Stimulated activated CD8-positive, alpha-beta memory T cell treated with anti-CD3 and anti-CD28 coated beads, Interleukin-15, amount 100 ng/mL, for 48 hours (primary cell): ENCODE measurements at regions not wholly inside any gene's neighbourhood (a gene's known extent, or its start where the extent isn't known, plus 50 kb on each side); places are given as distances from the start of the nearest gene placed in this dataset.

ENCODE experiments used
- DNase-seq, 2 donors: peaks; one replicate each; pipeline ENCODE4 v3.0.0-alpha.2; 2020; ENCODE audit warnings: low read depth in 2 of 2

DNA sequence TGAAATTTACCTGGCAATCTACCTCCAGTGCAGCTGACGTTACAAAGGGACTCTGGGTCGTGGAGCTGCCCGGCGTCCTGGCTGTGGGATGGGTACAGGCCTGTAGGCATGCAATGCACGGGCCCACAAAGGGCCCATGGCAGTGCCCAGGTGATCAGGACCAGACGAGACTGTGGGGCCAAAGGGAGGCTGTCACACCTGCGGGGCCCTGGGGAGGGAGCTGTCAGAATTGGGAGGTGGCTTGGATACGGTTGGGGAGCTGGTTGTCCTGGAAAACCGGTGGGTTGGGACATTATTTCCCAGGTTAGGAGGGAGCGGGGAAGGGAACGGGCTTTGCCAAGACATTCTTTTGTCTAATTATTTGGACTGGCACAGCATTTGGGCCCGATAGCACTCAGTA, 958.5 kb downstream of the BRD1 start:
- DNase-seq: no peak

DNA sequence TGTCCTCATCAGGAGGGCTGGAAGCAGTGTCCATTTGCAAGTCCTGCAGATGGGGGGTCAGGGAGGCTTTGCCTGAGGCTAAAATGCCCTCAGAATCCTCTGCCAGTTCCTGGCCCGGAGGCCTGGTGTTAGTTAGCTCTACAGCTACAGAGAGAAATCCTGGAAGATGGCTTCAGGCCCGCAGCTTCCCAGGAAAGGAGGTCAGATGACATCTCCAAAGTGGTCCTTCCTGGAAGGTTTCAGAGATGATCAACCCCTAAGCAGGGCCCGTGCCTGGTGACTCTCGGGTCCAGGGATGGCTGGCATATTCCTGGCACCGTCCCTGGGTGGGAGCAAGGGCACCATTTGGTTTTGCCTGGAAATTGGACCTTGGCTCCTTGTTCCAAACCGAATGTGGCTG, 959.1 kb downstream of the BRD1 start:
- DNase-seq: no peak

DNA sequence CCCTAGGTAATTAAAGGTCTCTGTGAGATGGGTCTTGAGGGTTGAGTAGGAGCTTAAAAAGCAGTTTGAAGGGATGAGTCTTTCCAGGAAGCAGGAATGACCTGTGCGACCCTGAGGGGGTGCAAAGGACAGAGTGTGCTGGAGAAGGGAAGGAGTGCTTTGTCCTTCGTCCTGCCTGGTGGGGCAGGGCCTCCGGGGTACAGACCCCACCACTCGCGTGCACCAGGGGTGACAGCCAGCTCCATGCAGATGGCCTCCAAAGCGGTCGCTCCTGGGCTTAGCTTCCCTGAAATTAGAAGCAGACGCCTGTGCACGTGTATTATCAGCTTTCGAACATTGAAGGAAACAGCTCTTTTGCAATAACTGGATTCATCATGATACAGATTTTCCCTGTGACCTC, 959.8 kb downstream of the BRD1 start:
- DNase-seq: no peak

DNA sequence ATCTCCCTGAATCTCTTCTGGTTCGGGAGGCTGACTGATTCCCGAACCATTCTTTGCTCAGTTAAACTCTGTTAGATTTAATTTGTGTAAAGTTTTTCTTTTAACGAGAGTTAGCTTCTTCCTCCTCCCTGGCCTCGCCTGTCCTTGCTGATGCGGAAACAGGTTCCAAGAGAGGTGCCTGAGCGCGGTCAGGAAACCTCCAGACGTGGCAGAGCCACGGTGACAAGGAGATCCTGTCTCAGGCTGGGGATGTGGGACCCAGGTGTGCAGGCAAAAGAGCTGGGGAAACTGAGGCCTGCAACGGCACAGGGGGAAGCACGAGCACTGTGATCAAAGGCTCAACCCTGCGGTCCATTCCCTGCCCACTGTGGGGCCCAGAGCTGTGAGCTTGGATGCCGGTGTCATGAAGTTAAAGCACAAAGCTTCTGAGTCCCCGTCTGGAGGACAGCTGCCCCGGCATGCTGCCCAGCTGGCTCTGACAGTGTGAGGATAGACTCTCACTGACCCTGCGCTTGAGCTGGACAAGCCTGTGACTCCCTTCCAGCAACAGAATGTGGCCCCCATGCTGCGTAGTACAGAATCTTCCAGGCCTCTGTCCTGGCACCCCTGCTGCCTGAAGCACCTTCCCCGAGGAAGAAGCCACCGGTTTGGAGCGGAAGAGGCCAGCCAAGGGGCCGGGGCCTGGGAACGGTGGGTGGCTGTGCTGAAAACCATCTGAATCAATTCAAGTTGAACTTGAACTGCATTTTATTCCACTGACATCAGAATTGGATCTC, 960.6 kb downstream of the BRD1 start:
- DNase-seq: no peak

- no peak for DNase-seq
Measured at GRCh38 chr22:48864748-48865147, 962.9 kb downstream of the BRD1 start.

DNA sequence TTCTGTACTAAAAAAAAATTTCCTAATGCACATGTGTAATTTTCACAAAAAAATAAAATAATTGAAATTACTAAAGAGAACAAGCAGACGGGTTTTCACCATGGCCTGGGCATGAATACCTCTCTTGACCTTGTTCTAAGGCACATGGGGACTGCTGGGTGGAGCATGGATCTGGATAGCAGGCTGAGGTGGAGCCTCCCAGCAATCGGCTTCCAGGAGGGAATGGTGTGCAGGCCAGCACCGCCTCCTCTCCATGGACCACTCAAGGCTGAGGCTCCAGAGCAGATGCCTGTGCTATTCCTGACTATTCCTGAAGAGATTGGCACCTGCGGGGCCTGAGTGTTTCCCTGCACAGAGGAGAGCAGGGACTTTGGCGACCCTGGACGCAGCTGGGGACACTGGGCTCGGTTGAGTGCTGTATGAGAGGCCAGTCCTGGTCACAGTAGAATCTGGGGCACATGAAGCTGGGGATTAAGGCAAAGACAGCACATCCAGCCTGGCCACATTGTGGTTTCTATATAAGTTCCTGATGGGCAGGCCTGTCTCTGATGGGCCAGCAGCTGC, 963.6 kb downstream of the BRD1 start:
- no peak for DNase-seq

DNA sequence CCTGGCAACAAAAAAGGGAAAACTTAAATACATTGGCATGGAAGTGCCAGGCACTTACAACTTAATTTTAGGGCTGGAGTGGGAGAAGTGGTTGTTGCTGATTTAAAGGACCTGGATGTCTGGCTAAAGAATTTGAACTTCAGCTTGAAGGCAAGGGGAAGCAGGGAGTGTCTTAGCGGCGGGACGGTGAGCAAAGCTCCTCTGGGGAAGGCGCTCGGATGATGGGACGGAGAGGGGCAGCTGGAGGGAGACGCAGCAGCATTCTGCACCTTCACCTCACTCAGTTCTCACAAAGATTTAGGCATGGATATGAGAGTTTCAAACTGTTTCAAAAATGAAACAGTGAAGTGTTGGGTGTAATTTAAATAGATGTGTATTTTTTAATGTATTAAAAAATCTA, 967.1 kb downstream of the BRD1 start:
- no peak for DNase-seq

DNA sequence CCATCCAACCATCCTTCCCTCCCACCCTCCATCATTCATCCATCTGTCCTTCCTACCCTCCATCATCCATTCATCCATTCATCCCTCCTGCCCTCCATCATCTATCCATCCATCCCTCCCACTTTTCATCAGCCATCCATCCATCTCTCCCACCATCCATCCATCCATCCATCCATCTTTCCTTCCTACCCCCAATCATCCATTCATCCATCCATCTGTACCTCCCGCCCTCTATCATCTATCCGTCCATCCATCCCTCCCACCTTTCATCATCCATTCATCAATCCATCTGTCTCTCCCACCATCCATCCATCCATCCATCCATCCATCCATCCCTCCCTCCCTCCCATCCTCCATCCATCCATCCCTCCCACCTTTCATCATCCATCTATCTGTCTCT, 968.8 kb downstream of the BRD1 start:
- no peak for DNase-seq

- no peak for DNase-seq
Measured at GRCh38 chr22:48858121-48858520, 969.6 kb downstream of the BRD1 start.

- no peak for DNase-seq
Measured at GRCh38 chr22:48857202-48857805, 970.4 kb downstream of the BRD1 start.

GRCh38 chr22:48856308-48856615, 971.4 kb downstream of the BRD1 start:
- no peak for DNase-seq

GRCh38 chr22:48855593-48856307, 971.9 kb downstream of the BRD1 start:
- DNase-seq: no peak

DNA sequence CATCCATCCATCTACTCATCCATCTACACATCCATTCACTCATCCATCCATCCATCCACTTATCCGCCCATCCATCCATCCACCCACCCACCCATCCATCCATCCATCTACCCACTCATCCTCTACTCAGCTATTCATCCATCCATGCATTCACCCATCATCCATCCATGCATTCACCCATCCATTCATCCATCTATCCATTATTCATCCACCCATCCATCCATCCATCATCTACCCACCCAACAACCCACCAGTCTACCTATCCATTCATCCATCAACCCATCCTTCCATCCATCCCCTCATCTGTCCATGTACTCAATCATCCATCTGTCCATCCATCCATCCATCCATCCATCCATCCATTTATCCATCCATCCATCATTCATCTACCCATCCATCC, 972.7 kb downstream of the BRD1 start:
- DNase-seq: no peak

DNA sequence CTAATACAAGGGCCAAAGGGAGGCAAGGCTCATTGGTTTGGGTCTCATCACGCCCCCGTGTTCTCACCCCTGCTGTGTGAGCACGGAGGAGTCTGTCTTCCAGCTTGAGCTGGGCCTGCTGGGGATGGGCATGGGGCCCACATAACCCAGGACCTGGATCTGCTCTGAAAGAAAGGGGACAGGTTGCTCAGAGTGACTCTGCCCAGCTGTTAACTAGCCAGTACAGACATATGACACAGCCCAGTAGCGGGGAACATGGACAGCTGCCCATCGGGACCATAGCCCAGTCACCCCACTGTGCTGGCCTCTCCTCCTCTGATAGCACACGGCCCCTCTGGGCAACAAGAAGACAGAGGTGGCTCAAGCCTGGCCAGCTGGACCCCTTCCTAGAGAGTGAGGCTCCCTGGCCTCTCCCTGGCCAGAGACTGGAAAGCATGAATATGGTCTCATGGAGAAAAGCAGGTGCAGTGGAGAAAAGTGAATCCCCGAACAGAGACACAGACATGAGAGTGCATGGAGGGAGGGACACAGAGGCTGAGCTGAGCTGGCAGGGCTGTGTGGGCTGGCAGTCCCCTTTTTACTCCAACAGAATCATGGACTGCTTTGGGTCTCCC, 973.9 kb downstream of the BRD1 start:
- no peak for DNase-seq

GRCh38 chr22:48851933-48852549, 975.6 kb downstream of the BRD1 start:
- DNase-seq: no peak

DNA sequence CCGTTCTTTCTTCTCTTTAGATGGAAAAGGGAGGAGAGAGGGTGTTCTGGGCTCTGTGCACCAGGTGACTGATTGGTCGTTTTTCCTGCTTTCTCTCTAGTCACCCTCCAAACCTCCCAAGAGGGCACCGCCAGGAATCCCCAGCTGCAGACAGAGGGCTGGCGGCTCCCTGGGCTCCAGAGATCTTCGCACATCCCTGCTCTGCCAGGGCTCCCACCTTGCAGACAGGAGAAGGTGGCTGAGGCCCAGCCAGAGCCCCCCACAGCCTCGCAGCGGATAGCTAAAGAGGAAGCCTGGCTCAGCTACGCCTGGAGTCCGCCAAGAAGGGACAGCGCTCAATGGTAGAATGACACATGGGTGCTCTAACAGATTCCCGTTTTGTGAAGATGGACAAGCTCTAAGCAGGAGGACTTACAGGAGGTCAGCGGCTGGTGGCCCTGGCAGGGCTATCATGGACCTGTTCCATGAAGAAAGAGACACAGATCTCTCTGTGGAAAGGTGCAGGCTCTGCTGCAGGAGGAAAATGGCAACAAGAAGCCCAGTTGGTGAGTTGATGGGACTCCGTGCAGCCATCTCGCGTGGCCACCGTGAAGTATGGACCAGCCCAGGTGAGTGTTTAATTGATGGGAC, 976.9 kb downstream of the BRD1 start:
- no peak for DNase-seq

DNA sequence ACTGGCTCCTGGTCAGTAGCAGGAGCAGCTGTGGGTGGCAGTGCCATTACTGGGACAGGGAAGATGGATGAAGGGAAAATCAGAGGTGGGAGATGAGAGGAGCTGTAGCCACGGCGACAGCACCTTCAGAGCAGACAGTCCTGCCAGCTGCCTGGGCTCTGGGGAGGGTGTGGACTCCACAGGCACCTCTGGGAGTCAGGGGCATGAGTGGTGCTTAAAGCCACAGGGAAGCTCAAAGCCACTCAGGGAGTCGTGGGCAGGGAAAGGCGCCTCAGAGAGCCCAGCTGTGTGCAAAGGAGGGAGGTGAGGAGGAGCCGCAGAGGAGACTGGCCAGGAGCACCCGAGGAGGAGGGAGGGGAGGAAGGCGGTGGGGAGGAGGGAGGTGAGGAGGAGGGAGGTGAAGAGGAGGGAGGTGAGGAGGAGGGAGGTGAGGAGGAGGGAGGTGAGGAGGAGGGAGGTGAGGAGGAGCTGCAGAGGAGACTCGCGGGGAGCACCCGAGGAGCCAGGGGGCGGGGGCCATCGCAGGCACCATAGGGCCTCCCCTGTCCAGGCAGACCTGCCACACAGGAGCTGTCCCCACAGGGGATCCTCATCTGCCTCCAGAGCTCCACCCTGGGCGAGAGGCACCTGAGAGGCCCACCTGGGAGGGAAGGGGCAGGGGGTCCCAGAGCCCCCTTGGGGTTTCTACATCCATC, 977.6 kb downstream of the BRD1 start:
- DNase-seq: no peak

DNA sequence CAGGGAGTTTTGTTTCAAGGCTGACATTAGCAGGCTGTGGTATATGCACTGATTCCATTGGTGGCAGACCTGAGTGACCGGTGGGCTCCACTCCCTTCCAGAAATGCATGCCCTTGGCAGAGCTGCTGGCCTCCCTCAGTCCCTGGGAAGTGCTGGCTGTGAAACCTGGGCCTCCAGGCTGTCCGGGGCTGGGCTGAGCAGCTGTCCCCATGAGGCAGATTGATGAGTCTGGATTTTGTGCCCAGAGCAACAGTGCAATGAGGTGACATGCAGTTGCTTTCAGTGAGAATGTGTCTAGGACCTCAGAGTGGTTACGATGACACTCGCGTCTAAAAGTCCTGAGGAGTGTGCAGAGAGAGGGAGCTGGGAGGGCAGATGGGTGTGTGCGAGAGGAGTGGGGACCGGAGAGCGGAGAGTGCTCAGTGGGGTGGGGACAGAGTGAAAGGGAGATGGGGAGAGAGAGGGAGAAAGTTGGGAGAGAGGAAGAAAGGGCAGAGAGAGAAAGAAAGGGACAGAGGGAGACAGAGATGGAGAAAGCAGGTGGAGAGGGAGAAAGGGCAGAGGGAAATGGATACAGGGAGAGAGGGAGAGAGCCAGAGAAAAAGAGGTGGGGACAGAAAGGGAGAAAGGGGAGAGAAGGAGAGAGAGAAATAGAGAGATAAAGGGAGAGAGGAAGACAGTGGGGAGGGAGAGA, 978.3 kb downstream of the BRD1 start:
- no peak for DNase-seq

GRCh38 chr22:48846200-48846599, 981.5 kb downstream of the BRD1 start:
- DNase-seq: no peak

- no peak for DNase-seq
Measured at GRCh38 chr22:48845356-48845936, 982.2 kb downstream of the BRD1 start.
